ENCODE measurements at regions not wholly inside any gene's neighbourhood (a gene's known extent, or its start where the extent isn't known, plus 50 kb on each side); places are given as distances from the start of the nearest gene placed in this dataset.

DNA sequence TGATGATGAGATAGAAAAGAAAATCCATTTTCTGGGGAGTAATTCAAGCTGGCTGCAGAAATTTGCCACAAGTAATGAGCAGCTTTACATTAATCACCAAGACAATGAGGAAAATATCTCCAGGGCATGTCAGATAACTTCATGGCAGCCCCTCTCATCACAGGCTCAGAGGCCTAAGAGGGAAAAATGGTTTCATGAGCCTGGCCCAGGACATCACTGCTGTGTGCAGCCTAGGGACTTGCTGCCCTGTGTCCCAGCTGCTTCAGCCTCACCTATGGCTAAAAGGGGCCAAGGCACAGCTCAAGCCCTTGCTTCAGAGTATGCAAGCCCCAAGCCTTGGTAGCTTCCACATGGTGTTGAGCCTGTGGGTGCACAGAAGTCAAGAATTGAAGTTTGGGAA lies 161.7 kb downstream of the OPA1 start:
- DNase-seq: no peak

DNA sequence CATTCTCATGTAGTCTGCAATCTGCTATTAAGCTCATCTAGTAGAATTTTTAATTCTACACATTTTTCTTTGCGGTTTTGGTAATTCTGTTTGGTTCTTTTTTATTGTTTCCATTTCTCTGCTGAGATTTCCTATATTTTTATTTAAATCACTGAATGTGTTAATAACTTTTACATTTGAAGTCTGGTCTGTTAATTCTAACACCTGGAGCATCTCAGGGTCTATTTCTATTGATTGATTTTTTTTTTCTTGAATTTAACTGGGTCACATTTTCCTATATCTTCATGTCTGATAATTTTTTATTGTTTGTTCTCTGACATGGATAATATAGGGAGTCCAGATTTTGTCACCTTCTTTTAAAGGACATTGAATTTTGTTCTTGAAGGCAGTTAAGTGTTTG lies 163.5 kb downstream of the OPA1 start:
- no peak for DNase-seq

DNA sequence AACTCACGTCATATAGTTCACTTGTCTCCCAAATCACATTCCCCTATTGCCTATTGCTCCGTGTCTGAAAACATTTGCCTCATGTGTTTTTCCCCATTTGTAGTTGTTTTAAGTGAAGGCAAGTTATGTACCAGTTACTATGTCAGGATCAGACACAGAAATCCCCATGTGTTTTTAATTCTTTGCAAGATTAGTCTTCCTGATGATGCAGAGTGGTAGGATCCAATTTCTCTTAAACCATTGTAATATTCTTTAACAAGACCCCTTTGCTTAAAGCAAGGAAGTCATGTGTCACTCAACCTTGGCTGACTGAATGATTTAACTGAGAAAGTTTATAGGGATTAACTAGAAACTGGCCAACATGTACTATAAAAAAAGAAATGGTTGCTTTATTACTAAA lies 164.4 kb downstream of the OPA1 start:
- no peak for DNase-seq

DNA sequence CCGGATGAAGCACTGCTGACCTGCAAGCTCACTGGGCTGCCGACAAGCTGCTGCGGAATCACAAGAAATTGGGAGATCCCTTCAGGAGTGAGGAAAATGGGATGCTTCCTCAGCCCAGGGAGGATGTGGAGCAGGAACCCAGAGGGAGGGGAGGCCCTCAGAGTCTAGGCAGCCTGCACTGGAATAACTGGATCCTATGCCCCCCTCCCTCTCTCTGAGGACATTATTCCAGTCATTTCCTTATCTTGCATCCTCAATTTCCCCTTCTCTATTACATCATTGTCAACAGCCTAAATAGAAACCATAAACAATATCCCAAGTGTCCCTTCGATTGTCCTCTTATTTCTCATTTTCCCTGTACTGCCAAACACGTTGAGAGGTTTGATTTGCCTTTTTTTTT lies 169.0 kb downstream of the OPA1 start:
- no peak for DNase-seq

DNA sequence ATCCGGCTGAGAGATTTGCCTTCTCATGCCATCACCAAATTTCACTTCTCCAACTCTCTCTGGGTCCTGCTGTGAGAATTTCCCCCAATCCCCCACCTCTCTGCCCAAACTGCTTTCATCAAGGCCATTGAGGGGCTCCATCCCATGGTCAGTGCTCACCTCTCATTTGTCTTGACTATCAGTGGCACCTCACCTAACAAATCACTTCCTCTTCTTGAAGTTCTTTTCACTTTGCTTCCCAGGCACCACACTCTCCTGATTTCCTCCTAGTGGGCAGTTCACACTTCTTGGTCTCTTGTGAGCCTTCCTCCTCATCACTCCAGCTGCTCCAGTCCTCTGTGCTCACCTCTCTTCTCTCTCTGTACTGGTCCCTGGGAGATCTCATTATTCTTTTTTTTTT lies 169.6 kb downstream of the OPA1 start:
- DNase-seq: no peak

DNA sequence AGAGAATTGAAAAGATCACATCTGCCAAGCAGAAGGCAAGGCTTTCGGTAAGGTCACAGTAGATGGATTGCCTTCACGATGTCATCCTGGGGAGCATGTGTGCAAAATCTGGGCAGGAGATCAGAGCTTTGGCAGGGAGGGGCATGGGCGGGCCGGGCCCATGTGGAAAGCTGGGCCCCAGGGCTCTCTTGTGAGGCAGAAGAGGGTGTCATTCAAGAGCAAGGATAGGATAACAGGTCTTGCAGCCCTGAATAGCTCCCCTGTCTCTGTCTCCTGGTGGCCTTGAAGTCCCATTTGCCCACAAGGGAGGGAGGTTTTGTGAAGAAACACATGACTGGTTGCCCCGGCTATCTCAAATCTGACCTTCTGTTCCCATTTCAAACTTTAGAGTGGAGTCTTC lies 172.0 kb downstream of the OPA1 start:
- DNase-seq: no peak

DNA sequence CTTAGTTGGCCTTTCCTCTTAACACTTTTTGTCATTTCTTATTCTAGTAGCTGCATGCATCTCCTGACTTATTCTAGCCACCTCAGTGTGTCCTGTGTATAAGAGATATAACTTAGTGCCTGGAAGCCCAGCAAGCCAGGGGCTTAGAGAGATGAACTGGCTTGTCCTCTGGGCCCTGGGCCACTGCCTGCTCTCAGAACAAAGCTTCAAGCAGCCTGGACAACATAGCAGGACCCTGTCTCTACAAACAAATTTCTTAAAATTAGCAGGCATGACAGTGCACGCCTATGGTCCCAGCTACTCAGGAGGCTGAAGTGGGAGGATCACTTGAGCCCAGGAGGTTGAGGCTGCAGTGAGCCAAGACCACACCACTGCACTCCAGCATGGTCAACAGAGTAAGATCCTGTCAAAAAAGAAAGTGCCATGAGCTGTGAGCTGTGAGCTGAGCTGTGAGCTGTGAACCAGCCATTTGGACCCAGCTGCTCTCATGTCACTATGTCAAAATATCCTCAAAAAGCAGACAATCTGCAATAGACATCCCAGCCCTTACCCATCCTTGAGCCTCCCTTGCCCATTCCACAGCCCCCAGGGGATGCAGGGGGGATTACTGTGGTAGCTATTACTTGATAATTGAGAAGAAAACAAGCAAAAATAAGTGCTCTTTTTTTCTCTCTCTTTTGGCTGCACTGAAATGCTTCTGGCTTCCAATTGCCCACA lies 174.5 kb downstream of the OPA1 start:
- DNase-seq: no peak

DNA sequence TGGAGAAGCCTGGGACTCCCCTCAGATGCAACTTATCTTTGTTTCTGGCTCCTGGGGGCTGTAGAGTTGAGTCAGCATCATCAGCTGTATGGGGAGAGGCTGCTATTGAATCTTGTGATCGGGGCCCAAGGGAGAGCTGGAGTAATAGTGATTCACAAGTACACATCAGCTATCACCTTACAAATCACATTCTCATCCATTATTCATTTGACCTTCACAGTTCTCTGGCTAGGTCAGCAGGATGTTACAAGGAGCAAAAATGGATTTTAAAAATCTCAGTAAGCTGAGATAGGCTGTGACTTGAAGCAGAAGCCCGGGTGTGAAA lies 175.0 kb downstream of the OPA1 start:
- no peak for DNase-seq

DNA sequence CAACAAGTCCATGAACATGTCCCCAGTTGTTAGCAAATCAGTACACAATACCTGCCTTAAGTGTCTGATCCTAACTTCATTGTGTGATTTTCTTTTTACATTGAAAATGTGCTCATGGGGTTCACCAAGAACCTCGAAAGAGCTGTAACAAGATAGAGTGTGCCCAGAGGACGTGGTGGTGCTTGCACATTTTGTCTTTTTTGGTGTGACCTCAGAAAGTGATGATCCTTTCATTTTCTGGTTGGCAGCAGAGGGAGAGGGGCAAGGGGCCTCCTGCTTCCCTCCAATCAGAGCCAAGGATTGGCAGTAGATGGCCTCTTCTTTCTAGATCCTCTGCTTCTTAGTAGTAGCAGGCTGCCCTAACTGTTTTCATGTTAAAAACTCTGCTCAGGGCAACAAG lies 176.4 kb downstream of the OPA1 start:
- DNase-seq: no peak

DNA sequence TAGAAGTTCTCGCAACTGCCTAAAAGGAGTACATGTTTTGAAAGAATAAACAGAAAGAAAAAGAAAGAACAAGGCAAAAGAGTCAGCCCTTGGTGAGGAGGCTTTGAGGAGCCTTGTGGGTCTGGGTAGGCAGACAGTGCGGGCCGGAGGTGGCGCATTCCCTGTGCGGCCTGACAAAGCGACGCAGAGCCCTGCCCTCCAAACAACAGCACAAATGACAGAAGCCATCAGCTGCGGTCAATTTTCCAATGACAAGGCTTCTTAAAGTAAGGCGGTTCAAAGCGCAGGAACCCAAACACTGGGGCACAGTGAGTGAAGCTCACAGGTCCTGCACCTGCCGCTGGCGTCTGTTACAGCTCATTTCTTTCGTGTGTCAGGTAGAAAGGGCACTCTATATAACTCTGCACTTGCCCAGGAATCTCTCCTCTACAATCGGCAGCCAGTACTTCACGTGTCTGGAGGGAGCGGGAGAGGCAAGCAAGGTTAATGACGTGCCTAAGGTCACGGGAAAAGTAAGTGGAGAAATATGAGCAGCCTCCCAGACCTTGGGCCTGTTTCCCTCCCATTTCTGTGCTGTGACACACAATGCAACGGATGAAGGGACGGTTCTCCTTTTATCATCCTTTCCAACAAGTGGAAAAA lies 178.1 kb downstream of the OPA1 start:
- DNase-seq: no peak

DNA sequence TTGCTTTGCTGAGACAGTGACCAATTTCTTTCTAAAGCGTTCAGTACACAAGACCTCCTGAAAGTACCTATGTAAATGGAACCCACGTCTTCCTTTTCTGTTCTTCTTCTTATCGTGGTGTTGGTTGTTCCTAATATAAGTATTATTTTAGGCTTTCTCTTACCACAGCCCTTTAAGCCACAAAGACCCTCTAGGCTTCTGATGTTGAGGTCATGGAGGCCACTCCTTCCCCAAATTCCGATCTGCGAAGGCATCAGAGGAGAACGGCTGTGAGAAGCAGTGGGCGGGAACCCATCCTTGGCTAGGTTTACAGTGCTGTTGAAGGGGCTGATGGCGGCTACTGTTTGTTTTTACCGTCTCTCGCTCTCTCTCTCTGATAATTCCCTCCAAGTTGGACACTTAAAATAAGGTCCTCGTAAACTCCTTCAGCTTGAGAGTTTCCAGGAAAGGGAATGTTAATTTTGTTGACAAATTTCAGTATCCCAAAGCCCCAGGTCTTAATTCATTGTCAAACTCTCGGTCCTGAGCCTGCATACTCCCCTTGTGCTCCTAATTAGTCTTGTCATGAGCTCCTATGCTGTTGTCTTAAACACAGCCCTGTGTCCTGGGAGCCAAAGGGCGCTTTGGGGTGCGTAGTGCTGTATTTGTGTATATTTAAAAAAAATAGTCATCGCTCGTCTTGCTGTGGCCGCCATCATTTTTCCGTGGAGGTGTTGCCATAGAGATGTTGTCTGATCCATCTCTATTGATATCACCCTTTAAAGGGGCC lies 178.8 kb downstream of the OPA1 start:
- no peak for DNase-seq

DNA sequence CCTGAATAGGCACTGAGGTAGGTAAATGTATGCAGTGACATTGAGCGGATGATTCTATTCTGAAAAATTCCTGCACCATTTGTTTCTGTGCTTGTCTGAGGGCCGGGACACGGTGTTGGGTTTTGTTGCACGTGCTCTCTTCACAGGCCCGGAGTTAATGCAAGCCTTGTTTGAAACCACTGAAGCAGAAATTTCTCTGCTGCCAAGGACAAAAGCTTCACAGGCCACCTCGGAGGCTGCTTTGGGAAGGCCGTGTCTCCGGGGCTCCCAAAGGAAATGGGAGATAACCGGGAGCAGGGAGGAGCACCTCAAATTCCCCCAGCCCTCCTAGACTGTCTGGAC lies 179.4 kb downstream of the OPA1 start:
- no peak for DNase-seq

DNA sequence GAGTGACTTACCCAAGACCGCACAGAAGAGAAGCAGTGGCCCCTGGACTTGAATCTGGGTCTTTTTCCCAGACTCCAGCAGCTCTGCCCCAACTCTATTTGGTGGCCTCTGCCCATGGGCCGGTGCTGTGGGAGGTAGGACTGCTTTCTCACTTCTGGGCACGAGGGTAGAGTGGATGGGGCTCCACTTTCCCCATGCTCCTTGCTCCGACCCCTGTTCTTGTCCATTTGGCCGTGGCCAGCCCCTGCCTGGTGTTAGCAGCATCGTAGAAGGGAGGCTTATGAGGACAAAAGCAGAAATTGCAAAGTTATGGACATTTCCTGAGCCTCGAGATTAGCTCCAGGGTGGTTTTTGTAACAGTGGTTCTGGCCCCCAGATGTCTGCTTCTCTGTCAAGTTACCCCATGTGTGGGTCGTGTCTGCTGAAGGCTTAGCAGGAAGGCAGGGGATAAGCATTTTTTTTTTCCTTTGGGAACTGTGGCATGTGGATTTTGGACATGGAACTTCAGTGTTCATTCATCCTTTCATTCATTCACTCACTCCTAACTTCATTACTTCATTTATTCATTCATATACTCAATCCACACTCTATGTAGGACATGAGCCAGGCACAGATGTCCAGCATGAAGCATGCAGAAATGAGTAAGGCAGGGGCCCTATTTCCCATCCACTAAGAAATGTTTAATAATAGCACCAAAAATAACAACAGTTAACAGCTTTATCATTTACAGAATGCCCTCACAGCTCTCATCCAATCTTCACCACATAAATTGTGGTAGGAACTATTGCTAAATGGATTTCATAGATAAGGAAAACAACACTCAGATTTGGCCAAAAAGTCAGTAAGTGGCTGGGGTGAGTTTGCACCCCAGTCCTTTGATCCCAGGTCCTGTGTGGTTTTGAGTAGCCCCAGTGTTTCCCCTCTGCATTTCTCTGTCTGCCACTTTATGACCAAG lies 180.5 kb downstream of the OPA1 start:
- no peak for DNase-seq

DNA sequence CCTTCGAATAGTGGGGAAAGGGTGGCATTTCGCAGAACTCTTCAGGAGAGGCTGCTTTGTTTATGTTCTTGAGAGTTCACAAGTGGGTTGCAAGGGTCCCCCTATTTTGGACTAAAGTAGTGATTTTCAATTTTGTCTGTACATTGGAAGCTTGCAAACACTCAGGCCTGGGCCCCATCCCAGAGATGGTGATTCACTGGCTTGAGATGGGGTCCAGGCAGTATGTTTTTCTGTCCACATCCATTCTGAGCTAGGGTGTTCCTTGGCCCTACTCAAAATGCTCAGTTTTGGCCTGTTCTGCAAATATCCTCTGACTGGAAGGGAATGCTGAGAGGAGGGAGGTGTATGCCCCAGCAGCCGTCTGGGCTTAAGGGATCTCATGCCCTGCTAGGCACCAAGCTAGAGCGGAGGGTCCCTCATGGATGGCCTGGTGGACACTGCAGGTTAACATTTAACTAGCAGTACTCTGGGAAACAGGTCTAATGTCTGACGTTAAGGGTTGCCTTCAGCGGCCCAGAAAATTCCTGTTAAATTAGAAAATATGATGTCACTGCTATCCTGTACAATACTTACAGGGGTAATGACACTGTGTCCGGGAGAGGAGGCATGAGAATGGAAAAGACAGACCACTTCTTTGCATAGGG lies 181.4 kb downstream of the OPA1 start:
- no peak for DNase-seq

DNA sequence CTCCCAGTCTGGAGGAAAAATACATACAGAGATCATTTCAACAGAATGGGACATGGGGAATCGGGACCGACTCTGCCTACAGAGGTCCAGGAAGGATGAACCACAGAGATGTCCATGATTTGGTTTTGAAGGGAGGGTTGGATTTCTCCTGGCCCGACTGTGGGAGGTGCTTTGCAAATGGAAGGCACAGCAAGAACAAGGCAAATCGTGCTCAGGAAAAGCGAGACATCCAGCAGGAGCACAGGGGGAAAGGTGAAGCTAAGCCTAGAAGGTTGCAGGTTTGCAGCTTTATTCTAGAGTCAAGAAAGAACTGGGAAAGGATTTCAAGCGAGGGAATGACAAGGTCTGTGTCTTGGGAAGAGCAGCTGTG lies 181.9 kb downstream of the OPA1 start:
- no peak for DNase-seq

DNA sequence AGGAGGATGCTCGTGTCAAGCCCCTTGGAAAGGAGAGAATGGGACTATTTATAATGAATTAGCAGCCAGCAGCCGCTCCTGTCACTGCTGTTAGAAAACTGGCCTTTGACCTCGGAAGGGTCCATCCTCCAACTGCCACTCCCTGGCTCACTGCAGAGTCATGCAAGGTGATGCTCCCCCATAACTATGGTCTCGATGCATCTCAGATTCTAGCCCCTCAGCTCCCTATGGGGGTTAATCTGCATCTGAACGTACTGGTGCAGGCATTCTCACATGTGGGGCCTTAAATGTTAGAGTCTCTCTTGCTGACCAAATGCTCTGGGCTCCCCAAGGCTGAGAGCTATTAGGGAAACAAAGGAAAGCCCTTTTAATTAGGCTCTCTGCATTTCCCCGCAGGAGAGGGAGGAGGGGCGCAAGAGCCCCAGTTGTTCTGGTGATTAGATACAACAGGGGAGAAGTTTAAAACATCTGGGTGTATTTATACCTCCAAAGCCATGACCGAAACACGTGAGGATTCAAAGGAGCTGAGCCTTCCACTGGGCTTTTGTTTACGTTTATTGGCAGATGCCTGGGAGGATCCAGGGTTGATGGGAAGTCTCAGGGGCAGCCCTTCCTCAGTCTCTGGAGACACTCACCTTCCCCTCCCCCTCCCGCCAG lies 182.5 kb downstream of the OPA1 start:
- no peak for DNase-seq

DNA sequence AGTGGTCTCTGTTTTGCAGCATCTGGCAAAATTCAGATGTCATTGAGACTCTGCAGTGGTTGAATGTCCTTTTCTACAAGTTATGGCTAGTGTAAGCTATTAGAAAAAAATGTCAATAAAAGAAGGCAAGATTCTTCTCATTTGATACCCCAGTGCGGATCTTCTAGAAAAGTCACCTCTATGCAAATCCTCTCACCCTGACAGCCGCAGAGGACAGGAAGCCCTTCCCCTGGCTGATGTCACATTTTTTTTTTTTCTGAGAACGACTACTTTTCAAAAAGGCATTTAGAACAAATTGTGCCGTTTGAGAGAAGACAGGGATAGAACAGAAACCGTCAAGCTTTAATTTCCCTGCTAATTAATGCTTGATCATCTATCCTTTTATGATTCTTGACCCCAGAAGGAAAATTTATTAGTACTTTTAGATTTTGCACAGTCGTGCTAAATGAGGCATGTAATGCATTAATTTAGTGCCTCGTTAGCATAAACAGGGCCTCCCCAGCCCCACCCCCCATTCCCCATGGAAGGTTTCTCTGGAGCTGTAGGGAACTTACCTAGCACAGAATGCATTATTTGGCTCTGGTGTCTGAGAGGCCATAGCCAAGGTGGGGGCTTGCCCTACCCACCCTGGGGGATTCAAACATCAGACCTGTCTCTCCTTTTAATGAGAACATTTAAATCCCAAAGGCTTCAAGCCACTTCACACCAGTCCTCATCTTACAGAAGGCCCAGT lies 183.8 kb downstream of the OPA1 start:
- no peak for DNase-seq

DNA sequence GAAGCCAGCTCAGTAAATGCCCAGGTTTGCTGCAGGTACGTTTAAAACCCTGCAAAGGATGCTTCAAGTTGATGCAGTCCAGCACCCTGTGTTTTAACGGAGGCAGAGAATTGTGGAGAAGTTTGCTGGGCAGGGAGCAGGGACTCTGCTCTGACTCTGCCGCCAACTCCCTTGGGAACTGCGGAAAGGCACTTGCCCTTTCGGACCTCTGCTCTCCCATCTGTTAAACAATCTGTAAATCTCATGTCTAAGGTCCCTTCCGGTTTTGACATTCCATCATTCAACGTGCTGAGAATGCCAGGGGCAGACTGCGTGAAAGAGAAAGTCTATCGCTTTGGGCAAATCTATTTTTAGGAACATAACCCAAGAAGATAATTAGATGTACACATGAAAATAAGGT lies 184.5 kb downstream of the OPA1 start:
- DNase-seq: peak; percentile 24

DNA sequence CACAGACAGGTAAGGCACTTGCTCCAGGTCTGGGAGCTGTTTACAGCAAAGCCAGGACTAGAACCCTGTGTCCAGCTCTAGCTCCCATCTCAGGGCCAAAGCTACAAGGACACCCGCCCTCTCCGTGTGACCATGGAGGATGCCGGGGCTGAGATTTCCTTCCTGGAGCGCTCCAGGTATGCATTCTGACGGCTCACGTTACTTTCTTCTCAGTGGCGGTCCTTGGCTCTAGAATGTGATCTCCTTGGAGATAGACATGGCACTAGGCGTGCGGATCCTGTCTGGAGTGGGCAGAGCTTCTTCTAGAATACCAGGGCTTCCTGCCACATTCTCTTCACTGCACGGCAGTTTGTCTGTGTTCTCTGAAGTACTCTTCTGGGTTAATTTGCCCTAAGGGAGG lies 185.7 kb downstream of the OPA1 start:
- DNase-seq: no peak

DNA sequence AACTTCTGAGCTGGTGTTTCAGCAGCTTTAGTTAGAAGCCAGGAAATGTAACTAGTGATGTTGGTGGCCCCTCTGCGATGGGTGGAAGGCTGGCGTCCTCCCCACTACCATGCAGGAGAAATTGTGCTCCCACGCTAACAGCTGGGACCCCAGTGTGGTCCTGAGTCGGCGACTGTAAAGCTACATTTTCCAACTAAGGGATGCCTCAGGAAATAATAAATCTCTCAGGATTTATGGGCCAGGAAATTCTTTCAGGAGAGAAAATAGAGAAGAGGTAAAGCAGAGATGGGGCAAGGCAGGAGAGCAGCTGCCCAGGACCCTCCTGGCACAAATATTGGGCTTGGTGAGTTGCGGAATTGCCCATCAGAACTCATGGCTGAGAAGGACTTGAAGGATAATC lies 186.9 kb downstream of the OPA1 start:
- no peak for DNase-seq

DNA sequence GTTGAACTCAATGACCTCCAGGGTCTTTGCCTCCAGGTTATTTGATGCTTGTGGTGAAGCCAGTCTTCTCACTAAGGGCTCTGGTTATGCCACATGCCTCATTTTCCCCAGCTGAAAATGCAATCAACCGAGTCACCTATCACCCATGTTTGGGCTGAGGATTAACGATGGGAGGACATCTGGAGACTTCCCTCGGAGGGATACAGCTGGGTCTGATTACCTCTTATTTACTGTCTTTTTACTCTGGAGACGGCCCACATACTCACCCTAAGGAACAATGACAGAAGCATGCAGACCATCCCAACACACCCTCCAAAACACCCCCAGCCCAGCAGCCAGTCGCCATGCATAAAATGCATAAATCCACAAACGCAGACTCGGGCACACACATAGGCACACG lies 187.4 kb downstream of the OPA1 start:
- DNase-seq: no peak

Measured in NCI-H524 treated with DMSO at 0.1 percent for 48 hours (cell line).